Thyroid gland (tissue), 4 donors: ENCODE measurements at regions not wholly inside any gene's neighbourhood (a gene's known extent, or its start where the extent isn't known, plus 50 kb on each side); places are given as distances from the start of the nearest gene placed in this dataset.

Source experiments
- CTCF ChIP-seq, 6 experiments: fragments of 200-600 bp in 3 of 6; fragments of 450-650 bp in 3 of 6; sonication (generic) in 3 of 6; IDR thresholded peaks; one replicate each; pipeline ENCODE4 v1.5.1; 2016 to 2019; ENCODE audit warnings: antibody characterized with exemption in 6 of 6, mild to moderate bottlenecking in 2 of 6, inconsistent platforms in 1 of 6, moderate library complexity in 1 of 6
- POLR2A ChIP-seq, 2 donors: fragments of 450-650 bp; IDR thresholded peaks; one replicate each; pipeline ENCODE4 v1.6.1; 2017; ENCODE audit warnings: antibody characterized with exemption in 2 of 2, mild to moderate bottlenecking in 2 of 2, moderate library complexity in 1 of 2

- no peak for TF ChIP-seq CTCF (IDR thresholded peaks at IDR 0.05)
- TF ChIP-seq POLR2A (IDR thresholded peaks at IDR 0.05), result no peak
Measured at GRCh38 chr14:58765418-58765831, 127.7 kb downstream of the DACT1 start.
